Fibroblast of the aortic adventitia (primary cell): ENCODE measurements at regions not wholly inside any gene's neighbourhood (a gene's known extent, or its start where the extent isn't known, plus 50 kb on each side); places are given as distances from the start of the nearest gene placed in this dataset.
"Not testable (repeated sequence)": the region's sequence is repeated elsewhere in the genome, so short reads cannot be mapped to it uniquely, and the experiment has no call there.

ENCODE experiments used
- DNase-seq: peaks from one replicate; pipeline ENCODE4 v3.0.0-alpha.2; 2010; ENCODE audit warnings: low read depth
- H3K4me3 ChIP-seq: 2 replicates; pipeline ENCODE4 v1.5.1; 2011; ENCODE audit warnings: low read depth, mild to moderate bottlenecking, control low read depth, low read length, moderate library complexity
- TF ChIP-seq, protein P1 (sequence below): IDR thresholded peaks from 2 replicates; pipeline ENCODE4 v1.5.1; 2011; ENCODE audit warnings: mild to moderate bottlenecking, low read length, control low read depth, inconsistent platforms; ENCODE audit not compliant: insufficient read depth

DNA sequence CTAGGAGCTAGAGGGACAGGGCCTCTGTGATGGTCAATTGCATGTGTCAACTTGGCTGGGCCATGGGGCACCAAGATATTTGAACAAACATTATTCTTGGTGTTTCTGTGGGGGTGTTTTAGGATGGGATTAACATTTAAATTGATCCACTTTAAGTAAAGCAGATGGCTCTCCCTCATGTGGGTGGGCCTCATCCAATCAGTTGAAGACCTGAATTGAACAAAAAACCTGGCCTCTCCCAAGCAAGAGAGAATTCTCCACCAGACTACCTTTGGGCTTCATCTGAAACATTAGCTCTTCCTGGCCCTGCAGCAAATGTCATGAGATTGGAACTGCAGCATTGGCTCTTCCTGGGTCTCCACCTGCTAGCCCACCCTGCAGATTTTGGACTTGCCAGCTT lies 207.1 kb upstream of the ATP6AP2 start:
- TF ChIP-seq, protein P1, sequence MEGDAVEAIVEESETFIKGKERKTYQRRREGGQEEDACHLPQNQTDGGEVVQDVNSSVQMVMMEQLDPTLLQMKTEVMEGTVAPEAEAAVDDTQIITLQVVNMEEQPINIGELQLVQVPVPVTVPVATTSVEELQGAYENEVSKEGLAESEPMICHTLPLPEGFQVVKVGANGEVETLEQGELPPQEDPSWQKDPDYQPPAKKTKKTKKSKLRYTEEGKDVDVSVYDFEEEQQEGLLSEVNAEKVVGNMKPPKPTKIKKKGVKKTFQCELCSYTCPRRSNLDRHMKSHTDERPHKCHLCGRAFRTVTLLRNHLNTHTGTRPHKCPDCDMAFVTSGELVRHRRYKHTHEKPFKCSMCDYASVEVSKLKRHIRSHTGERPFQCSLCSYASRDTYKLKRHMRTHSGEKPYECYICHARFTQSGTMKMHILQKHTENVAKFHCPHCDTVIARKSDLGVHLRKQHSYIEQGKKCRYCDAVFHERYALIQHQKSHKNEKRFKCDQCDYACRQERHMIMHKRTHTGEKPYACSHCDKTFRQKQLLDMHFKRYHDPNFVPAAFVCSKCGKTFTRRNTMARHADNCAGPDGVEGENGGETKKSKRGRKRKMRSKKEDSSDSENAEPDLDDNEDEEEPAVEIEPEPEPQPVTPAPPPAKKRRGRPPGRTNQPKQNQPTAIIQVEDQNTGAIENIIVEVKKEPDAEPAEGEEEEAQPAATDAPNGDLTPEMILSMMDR = no peak
- no peak overlapping the region for H3K4me3 ChIP-seq
- DNase-seq = no peak

DNA sequence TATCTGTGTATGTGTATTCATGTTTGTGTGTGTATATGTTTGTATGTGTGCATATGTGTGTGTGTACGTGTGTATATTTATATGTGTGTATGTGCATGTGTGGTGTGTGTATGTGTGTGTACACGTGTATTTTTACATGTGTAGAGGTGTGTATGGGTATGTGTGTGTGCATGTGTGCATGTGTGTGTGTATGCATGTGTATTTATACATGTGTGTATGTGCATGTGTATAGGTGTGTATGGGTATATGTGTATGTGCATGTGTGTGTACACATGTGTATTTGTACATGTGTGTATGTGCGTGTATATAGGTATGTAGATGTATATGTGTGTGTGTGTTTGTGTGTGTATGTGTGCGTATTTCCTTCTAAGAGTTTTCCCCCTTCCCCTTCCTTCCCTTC lies 207.7 kb upstream of the ATP6AP2 start:
- no peak for DNase-seq
- H3K4me3 ChIP-seq = no peak overlapping the region
- TF ChIP-seq, protein P1 = no peak

DNA sequence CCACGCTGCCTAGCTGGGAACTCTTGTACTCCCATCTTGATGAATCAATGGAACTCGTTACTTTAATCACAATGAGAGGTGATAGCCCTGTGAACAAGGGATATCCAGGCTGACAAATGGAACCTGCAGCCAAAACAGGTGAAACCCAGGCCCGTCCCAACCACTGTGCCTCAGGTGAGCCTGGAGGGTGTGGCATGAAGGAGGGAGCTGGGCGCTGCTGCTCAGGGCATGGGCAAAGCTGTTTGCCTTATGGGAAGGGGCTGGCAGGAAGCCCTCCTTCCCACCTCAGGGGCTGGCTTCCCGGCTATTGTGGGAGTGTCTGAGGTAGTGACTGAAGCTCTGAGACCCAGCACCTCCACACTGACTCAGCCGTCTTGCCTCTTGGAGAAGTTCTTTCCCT lies 209.4 kb upstream of the ATP6AP2 start:
- DNase-seq = no peak
- TF ChIP-seq, protein P1 = no peak
- H3K4me3 ChIP-seq = no peak overlapping the region

DNA sequence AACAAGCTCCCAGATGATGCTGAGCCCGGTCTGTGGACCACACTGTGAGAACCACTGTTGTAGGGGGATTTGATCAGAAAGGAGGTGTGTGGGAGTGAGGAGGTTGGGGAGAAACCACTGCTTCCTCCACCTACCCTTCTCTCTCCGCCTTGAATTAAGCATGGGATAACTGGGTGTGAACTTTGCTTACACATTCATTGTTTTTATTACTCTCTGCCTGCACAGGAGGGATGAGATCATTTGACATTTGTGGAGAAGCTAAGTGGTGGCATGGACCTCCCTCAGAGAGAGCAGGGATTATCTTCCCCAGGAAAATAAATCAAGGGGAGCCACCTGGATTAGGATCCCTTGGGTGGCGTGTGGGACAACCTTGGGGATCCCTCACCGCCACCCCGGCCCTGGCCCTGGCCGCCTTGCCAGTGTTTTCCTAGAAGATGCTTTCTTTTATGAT lies 212.1 kb upstream of the ATP6AP2 start:
- TF ChIP-seq, protein P1 = no peak
- no peak for DNase-seq
- no peak overlapping the region for H3K4me3 ChIP-seq

DNA sequence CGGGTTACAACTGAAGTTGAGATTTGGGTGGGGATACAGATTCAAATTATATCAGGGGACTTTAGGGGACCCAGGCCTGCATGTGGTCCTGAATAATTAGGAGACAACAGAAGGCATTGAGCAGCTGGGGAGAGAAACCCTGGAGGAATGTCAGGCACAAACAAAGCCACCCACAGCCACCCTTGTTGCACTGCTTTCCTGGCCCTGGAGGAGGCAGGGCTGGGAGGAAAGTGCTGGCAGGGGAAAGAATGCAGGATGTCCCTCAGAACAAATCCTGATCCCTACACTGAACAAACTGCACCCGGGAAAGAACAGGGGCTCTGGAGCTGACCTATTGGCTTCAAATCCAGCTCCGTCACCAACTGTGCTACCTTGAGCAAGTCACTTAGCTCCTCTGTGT lies 214.1 kb upstream of the ATP6AP2 start:
- no peak for DNase-seq
- H3K4me3 ChIP-seq = no peak overlapping the region
- TF ChIP-seq, protein P1 = no peak

DNA sequence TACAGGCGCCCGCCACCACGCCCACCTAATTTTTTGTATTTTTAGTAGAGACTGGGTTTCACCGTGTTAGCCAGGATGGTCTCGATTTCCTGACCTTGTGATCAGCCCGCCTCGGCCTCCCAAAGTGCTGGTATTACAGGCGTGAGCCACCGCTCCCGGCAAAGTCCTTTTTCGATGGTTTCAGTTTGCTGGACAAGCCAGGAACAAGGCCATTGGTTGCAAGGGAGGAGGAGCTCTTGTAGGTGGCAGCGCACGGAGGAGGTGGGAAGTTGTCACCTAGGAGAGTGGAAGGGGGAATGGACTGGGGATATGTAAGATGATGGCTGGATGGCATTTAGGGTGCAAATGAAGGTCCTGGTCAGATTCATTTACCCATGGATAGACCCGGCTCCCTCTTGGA lies 218.5 kb upstream of the ATP6AP2 start:
- H3K4me3 ChIP-seq = not testable (repeated sequence)

DNA sequence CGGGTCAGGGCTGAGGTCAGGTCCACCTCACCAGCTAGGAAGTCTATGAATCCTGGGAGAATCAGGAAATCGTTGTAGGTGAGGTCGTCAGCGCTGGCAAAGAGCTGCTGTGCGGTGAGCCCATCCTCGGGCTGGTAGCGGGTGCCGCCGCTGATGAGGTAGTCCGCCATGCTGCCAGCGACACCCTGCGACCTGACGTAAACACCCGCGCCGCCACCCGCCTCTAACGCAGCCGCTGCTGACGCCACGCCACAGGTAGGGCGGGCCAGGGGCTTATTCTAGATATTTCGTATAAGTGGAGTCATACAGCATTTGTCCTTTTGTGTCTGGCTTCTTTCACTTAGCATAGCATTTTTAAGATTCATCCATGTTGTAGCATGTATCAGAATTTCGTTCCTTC lies 220.2 kb upstream of the ATP6AP2 start:
- H3K4me3 ChIP-seq = no peak overlapping the region
- DNase-seq = no peak
- TF ChIP-seq, protein P1 = no peak

More for the DNA sequence above, 218.5 kb upstream of the ATP6AP2 start:
- not testable (repeated sequence) for DNase-seq
